ENCODE measurements at regions not wholly inside any gene's neighbourhood (a gene's known extent, or its start where the extent isn't known, plus 50 kb on each side); places are given as distances from the start of the nearest gene placed in this dataset.
A peak's percentile ranks its signal among the peaks of the same experiment; 100 is the strongest.

GRCh38 chr3:70744536-70744935 is 432.1 kb upstream of the MDFIC2 start:
- H3K9me3 ChIP-seq (ENCODE audit: low read length), result no peaks in the 10 kb centered on the region
- no peaks in the 10 kb centered on the region for H3K27me3 ChIP-seq (ENCODE audit: low read length)
- ChIA-PET POLR2A (ENCODE audit: unreplicated experiment) (no interaction called here), CTCF (no interaction called here)
- H3K9me2 ChIP-seq (replicated peaks; ENCODE audit: low read length), result no peaks in the 10 kb centered on the region
- H3K36me3 ChIP-seq (ENCODE audit: low read depth, low read length), result no peaks in the 10 kb centered on the region
- H3K4me1 ChIP-seq (ENCODE audit: insufficient read depth, low read length), result 0 out of 2 replicates have a peak, but pooled peaks cover 4% of the 10 kb centered on the region
- no peak overlapping the region for H3K27ac ChIP-seq (ENCODE audit: low read length)
- H2AFZ ChIP-seq (ENCODE audit: low read length), result no peak overlapping the region
- H3F3A ChIP-seq (ENCODE audit: low read length, unreplicated experiment), result no peaks in the 10 kb centered on the region
- no peaks in the 10 kb centered on the region for H4K20me1 ChIP-seq (ENCODE audit: low read length)
- TF ChIP-seq EZH2 (IDR thresholded peaks at IDR 0.05; ENCODE audit: low read length, unreplicated experiment), result no peak
- no peak for TF ChIP-seq EZH2phosphoT487 (IDR thresholded peaks at IDR 0.05; ENCODE audit: borderline replicate concordance, low read length)
- TF ChIP-seq CTCF (conservative IDR thresholded peaks at IDR 0.05; ENCODE audit: low read depth, low read length), result no peak
- intact Hi-C loops (cut with micrococcal nuclease), result no loop called here
- no peak overlapping the region for H3K4me3 ChIP-seq (ENCODE audit: low read length)
- no peak overlapping the region for H3K9ac ChIP-seq (ENCODE audit: low read length)
- H3K4me2 ChIP-seq (ENCODE audit: low read length), result no peak overlapping the region
- BruUV-seq (replicated peaks), result no TSS peak
- ATAC-seq, result no peak
- no peaks in the 10 kb centered on the region for H3K79me2 ChIP-seq (ENCODE audit: low read length)
- no peak for DNase-seq

- Histone ChIP-seq H3K4me1 (ENCODE audit: insufficient read depth, low read length) (peaks cover 7% of the 10 kb centered on the region), H3K4me3 (ENCODE audit: low read length) (no peak overlapping the region), H3K9ac (ENCODE audit: low read length) (no peak overlapping the region), H3K79me2 (ENCODE audit: low read length) (no peaks in the 10 kb centered on the region), H3K9me2 (replicated peaks; ENCODE audit: low read length) (no peaks in the 10 kb centered on the region), H3K36me3 (ENCODE audit: low read depth, low read length) (no peaks in the 10 kb centered on the region), H3K9me3 (ENCODE audit: low read length) (no peaks in the 10 kb centered on the region), H3K27ac (ENCODE audit: low read length) (no peak overlapping the region), H3F3A (ENCODE audit: low read length, unreplicated experiment) (no peaks in the 10 kb centered on the region), H3K27me3 (ENCODE audit: low read length) (no peaks in the 10 kb centered on the region), H3K4me2 (ENCODE audit: low read length) (no peak overlapping the region), H4K20me1 (ENCODE audit: low read length) (no peaks in the 10 kb centered on the region), H2AFZ (ENCODE audit: low read length) (no peak overlapping the region)
- CTCF ChIA-PET, result no interaction called here
- intact Hi-C loops (cut with micrococcal nuclease), result no loop called here
- no TSS peak for BruUV-seq (replicated peaks)
- TF ChIP-seq CTCF (conservative IDR thresholded peaks at IDR 0.05; ENCODE audit: low read depth, low read length) (no peak), EZH2 (IDR thresholded peaks at IDR 0.05; ENCODE audit: low read length, unreplicated experiment) (no peak), EZH2phosphoT487 (IDR thresholded peaks at IDR 0.05; ENCODE audit: borderline replicate concordance, low read length) (no peak)
- POLR2A ChIA-PET (ENCODE audit: unreplicated experiment), result no interaction called here
- ATAC-seq (no peak), DNase-seq (peak; percentile 24)
Observed at GRCh38 chr3:70743754-70744153, 431.3 kb upstream of the MDFIC2 start.

- no peak for TF ChIP-seq EZH2phosphoT487 (IDR thresholded peaks at IDR 0.05; ENCODE audit: borderline replicate concordance, low read length)
- Histone ChIP-seq H3F3A (ENCODE audit: low read length, unreplicated experiment) (no peaks in the 10 kb centered on the region), H4K20me1 (ENCODE audit: low read length) (no peaks in the 10 kb centered on the region), H3K9me3 (ENCODE audit: low read length) (no peaks in the 10 kb centered on the region), H3K4me2 (ENCODE audit: low read length) (no peak overlapping the region), H3K9ac (ENCODE audit: low read length) (no peak overlapping the region), H3K4me1 (ENCODE audit: insufficient read depth, low read length) (peaks cover 23% of the 10 kb centered on the region), H3K79me2 (ENCODE audit: low read length) (no peaks in the 10 kb centered on the region), H3K27ac (ENCODE audit: low read length) (no peak overlapping the region), H3K9me2 (replicated peaks; ENCODE audit: low read length) (no peaks in the 10 kb centered on the region), H3K36me3 (ENCODE audit: low read depth, low read length) (no peaks in the 10 kb centered on the region), H3K27me3 (ENCODE audit: low read length) (no peaks in the 10 kb centered on the region), H2AFZ (ENCODE audit: low read length) (no peak overlapping the region), H3K4me3 (ENCODE audit: low read length) (no peak overlapping the region)
- DNase-seq (no peak), ATAC-seq (no peak)
- BruUV-seq (replicated peaks), result no TSS peak
- ChIA-PET POLR2A (ENCODE audit: unreplicated experiment) (no interaction called here), CTCF (no interaction called here)
- intact Hi-C loops (cut with micrococcal nuclease), result no loop called here
Observed at GRCh38 chr3:70742081-70742480, 429.6 kb upstream of the MDFIC2 start.

All from PC-3 (cell line).